GM12878 (cell line): ENCODE measurements at regions not wholly inside any gene's neighbourhood (a gene's known extent, or its start where the extent isn't known, plus 50 kb on each side); places are given as distances from the start of the nearest gene placed in this dataset.

Source experiments
- ATAC-seq: fragments of 200-7000 bp; cut with Tn5 transposase; 3 replicates; pipeline ENCODE4 v1.9.1; 2020; ENCODE audit warnings: mild to moderate bottlenecking, moderate library complexity
- BruUV-seq: library from RNA; stranded (reverse); fragments of 400-500 nt; replicated peaks from 2 replicates; lab custom pipeline; 2021; lab: Mats Ljungman, UMichigan
- CTCF ChIA-PET: fragments of 300-600 bp; sonication (Branson Sonifier 250); formaldehyde crosslinking; extraction: SDS; loops from one replicate; lab custom pipeline; 2021; ENCODE audit warnings: inconsistent platforms; lab: Yijun Ruan, JAX
- POLR2A ChIA-PET: fragments of 350-600 bp; formaldehyde crosslinking; extraction: SDS; loops from one replicate; lab custom pipeline; 2021; ENCODE audit warnings: inconsistent platforms; lab: Charles Lee
- RAD21 ChIA-PET: fragments of 300-600 bp; sonication (Branson Sonifier 250); formaldehyde crosslinking; loops from one replicate; lab custom pipeline; 2023; ENCODE audit warnings: antibody characterized with exemption; ENCODE audit not compliant: unreplicated experiment; lab: Charles Lee
- SMC1A ChIA-PET: fragments of 300-600 bp; sonication (Branson Sonifier 250); formaldehyde crosslinking; loops from one replicate; lab custom pipeline; 2023; ENCODE audit not compliant: unreplicated experiment, uncharacterized antibody; lab: Charles Lee
- DNase-seq: peaks from one replicate; pipeline ENCODE4 v3.0.0-alpha.2; 2011; ENCODE audit warnings: low read depth, low spot score
- FAIRE-seq: peaks from 3 replicates; lab custom pipeline; 2011; peaks lifted over from hg19 to GRCh38; lab: Jason Lieb, UNC
- H2AFZ ChIP-seq: 2 replicates; pipeline ENCODE4 v1.6.0; 2011; ENCODE audit warnings: low read depth, low read length, control low read depth; ENCODE audit not compliant: control insufficient read depth
- H3K27ac ChIP-seq: 2 replicates; pipeline ENCODE4 v1.5.1; 2011; ENCODE audit warnings: control low read depth; ENCODE audit not compliant: control insufficient read depth, insufficient read depth
- H3K27me3 ChIP-seq, 2 experiments: replicated peaks in 1 of 2; 2 replicates each; pipeline versions ENCODE4 v1.6.0 to v1.6.1; 2011; ENCODE audit warnings: low read length in 1 of 2; ENCODE audit not compliant: control insufficient read depth in 2 of 2, insufficient read depth in 2 of 2
- H3K36me3 ChIP-seq, 2 experiments: 2 replicates each; pipeline ENCODE4 v1.5.1; 2011; ENCODE audit warnings: low read length in 1 of 2; ENCODE audit not compliant: control insufficient read depth in 2 of 2, insufficient read depth in 2 of 2
- H3K4me1 ChIP-seq: 2 replicates; pipeline ENCODE4 v1.6.1; 2011; ENCODE audit warnings: mild to moderate bottlenecking, low read length, moderate library complexity, mixed read lengths; ENCODE audit not compliant: control insufficient read depth, insufficient read depth
- H3K4me2 ChIP-seq: 2 replicates; pipeline ENCODE4 v1.6.0; 2011; ENCODE audit warnings: control low read depth; ENCODE audit not compliant: control insufficient read depth, insufficient read depth
- H3K4me3 ChIP-seq: fragments of 200-600 bp; sonication (generic); 2 replicates; pipeline ENCODE4 v1.5.1; 2016
- H3K79me2 ChIP-seq: 2 replicates; pipeline ENCODE4 v1.6.0; 2011; ENCODE audit warnings: low read length; ENCODE audit not compliant: control insufficient read depth, insufficient read depth
- H3K9ac ChIP-seq: 2 replicates; pipeline ENCODE4 v1.8.0; 2011; ENCODE audit warnings: low read length, control low read depth, mixed read lengths; ENCODE audit not compliant: control insufficient read depth, insufficient read depth
- H3K9me3 ChIP-seq: replicated peaks from 3 replicates; pipeline ENCODE4 v1.5.1; 2011; ENCODE audit warnings: mild to moderate bottlenecking, low read length; ENCODE audit not compliant: control insufficient read depth, insufficient read depth
- H4K20me1 ChIP-seq: 2 replicates; pipeline ENCODE4 v1.6.0; 2011; ENCODE audit not compliant: control insufficient read depth, insufficient read depth
- ATF3 ChIP-seq: IDR thresholded peaks from 2 replicates; pipeline ENCODE4 v1.6.1; 2011; ENCODE audit warnings: low read depth, mild to moderate bottlenecking, low read length, moderate library complexity, borderline replicate concordance; ENCODE audit errors: extremely low read depth
- BCL11A ChIP-seq: IDR thresholded peaks from 2 replicates; pipeline ENCODE4 v1.6.1; 2011; ENCODE audit warnings: low read depth, low read length
- GATAD2B ChIP-seq: fragments of 450-650 bp; conservative IDR thresholded peaks from 2 replicates; pipeline ENCODE4 v1.6.1; 2017; ENCODE audit warnings: low read depth, mild to moderate bottlenecking, moderate library complexity
- KAT2A ChIP-seq: conservative IDR thresholded peaks from 2 replicates; pipeline ENCODE4 v1.6.1; 2011; ENCODE audit warnings: low read depth, low read length; ENCODE audit not compliant: control insufficient read depth
- MEF2B ChIP-seq: fragments of 450-650 bp; IDR thresholded peaks from 2 replicates; pipeline ENCODE4 v1.6.1; 2018; ENCODE audit warnings: mild to moderate bottlenecking, moderate library complexity; ENCODE audit not compliant: partially characterized antibody, poor library complexity, severe bottlenecking
- MXI1 ChIP-seq: fragments of 150-350 bp; IDR thresholded peaks from 2 replicates; pipeline ENCODE4 v1.6.1; 2011; ENCODE audit warnings: low read depth, mild to moderate bottlenecking, inconsistent platforms, low read length, improper control_type of control experiment
- POLR2A ChIP-seq: IDR thresholded peaks from 2 replicates; pipeline ENCODE4 v1.6.1; 2011; ENCODE audit warnings: low read depth, mild to moderate bottlenecking, low read length
- RFX5 ChIP-seq: IDR thresholded peaks from 2 replicates; pipeline ENCODE4 v1.6.1; 2011; ENCODE audit warnings: low read depth, low read length, improper control_type of control experiment
- SUZ12 ChIP-seq: fragments of 200-600 bp; sonication (generic); IDR thresholded peaks from one replicate; pipeline ENCODE4 v1.6.1; 2018; ENCODE audit warnings: antibody characterized with exemption, mild to moderate bottlenecking; ENCODE audit not compliant: unreplicated experiment
- TCF3 ChIP-seq: IDR thresholded peaks from 2 replicates; pipeline ENCODE4 v1.6.1; 2012; ENCODE audit warnings: low read depth, mild to moderate bottlenecking, low read length, borderline replicate concordance; ENCODE audit not compliant: insufficient read depth
- WGBS: methylation state at CpG from one replicate; pipeline ENCODE4 v1.1.6; 2016; ENCODE audit warnings: low lambda C conversion rate; ENCODE audit not compliant: insufficient replicate concordance, insufficient coverage; ENCODE audit errors: missing lambda C conversion rate; 5-methylcytosine and 5-hydroxymethylcytosine counted together
- in situ Hi-C: fragments of 300-500 bp; cut with MboI; formaldehyde crosslinking; loops from 9 replicates; pipeline ENCODE4 v1.14.3; 2018; ENCODE audit warnings: mixed read lengths
- intact Hi-C: fragments of 100-400 bp; cut with micrococcal nuclease; formaldehyde crosslinking; loops from one replicate; pipeline ENCODE4 v1.14.2; 2022; ENCODE audit not compliant: unreplicated experiment
- TF ChIP-seq, protein P1 (sequence below): fragments of 150-350 bp; IDR thresholded peaks from 2 replicates; pipeline ENCODE4 v1.6.1; 2016; ENCODE audit warnings: low read depth, low read length

GRCh38 chr9:7665874-7666273 lies 133.7 kb downstream of the DMAC1 start:
- BruUV-seq = no TSS peak
- ATAC-seq (no peak), DNase-seq (no peak), FAIRE-seq (no peak)
- WGBS = 47% methylated on average over 3 of the region's 3 CpGs
- in situ Hi-C loops = no loop called here
- no peak overlapping the region for H3K4me3 ChIP-seq
- H3K27ac ChIP-seq = no peak overlapping the region
- H3K4me1 ChIP-seq = no peaks in the 10 kb centered on the region
- ChIA-PET SMC1A (no interaction called here), CTCF (no interaction called here), POLR2A (no interaction called here), RAD21 (no interaction called here)
- TF ChIP-seq, protein P1, sequence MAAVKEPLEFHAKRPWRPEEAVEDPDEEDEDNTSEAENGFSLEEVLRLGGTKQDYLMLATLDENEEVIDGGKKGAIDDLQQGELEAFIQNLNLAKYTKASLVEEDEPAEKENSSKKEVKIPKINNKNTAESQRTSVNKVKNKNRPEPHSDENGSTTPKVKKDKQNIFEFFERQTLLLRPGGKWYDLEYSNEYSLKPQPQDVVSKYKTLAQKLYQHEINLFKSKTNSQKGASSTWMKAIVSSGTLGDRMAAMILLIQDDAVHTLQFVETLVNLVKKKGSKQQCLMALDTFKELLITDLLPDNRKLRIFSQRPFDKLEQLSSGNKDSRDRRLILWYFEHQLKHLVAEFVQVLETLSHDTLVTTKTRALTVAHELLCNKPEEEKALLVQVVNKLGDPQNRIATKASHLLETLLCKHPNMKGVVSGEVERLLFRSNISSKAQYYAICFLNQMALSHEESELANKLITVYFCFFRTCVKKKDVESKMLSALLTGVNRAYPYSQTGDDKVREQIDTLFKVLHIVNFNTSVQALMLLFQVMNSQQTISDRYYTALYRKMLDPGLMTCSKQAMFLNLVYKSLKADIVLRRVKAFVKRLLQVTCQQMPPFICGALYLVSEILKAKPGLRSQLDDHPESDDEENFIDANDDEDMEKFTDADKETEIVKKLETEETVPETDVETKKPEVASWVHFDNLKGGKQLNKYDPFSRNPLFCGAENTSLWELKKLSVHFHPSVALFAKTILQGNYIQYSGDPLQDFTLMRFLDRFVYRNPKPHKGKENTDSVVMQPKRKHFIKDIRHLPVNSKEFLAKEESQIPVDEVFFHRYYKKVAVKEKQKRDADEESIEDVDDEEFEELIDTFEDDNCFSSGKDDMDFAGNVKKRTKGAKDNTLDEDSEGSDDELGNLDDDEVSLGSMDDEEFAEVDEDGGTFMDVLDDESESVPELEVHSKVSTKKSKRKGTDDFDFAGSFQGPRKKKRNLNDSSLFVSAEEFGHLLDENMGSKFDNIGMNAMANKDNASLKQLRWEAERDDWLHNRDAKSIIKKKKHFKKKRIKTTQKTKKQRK = no peak
- TF ChIP-seq TCF3 = no peak
- no peak overlapping the region for H3K4me2 ChIP-seq
- no peaks in the 10 kb centered on the region for H3K36me3 ChIP-seq
- no peaks in the 10 kb centered on the region for H4K20me1 ChIP-seq
- H3K79me2 ChIP-seq = no peaks in the 10 kb centered on the region
- intact Hi-C loops = no loop called here
- H3K9me3 ChIP-seq = no peaks in the 10 kb centered on the region
- no peak overlapping the region for H2AFZ ChIP-seq
- no peak overlapping the region for H3K9ac ChIP-seq
- no peaks in the 10 kb centered on the region for H3K27me3 ChIP-seq

GRCh38 chr9:7659766-7660165 lies 139.8 kb downstream of the DMAC1 start:
- POLR2A ChIA-PET = no interaction called here
- no peak overlapping the region for H2AFZ ChIP-seq
- BruUV-seq = no TSS peak
- TF ChIP-seq KAT2A = no peak
- TF ChIP-seq RFX5 = no peak
- no peak for TF ChIP-seq SUZ12
- no peak for TF ChIP-seq MXI1
- no peak for TF ChIP-seq MEF2B
- TF ChIP-seq POLR2A = no peak
- no peak for TF ChIP-seq BCL11A
- TF ChIP-seq GATAD2B = no peak
- TF ChIP-seq ATF3 = no peak

More at GRCh38 chr9:7659766-7660165, 139.8 kb downstream of the DMAC1 start:
- Histone ChIP-seq H3K9me3 (no peaks in the 10 kb centered on the region), H4K20me1 (no peaks in the 10 kb centered on the region), H3K4me2 (no peak overlapping the region), H3K9ac (no peak overlapping the region), H3K79me2 (no peaks in the 10 kb centered on the region), H3K27ac (no peak overlapping the region), H3K36me3 (no peaks in the 10 kb centered on the region), H3K4me1 (no peaks in the 10 kb centered on the region), H3K27me3 (no peaks in the 10 kb centered on the region), H3K4me3 (no peak overlapping the region)
- ChIA-PET CTCF (interaction anchor here (0.6 to 2.0 kb wide), 4 partner anchors 16 to 245 kb away, joined by 3 to 6 read pairs (median 4); no protein-coding TSS in a partner anchor), RAD21 (interaction anchor here (0.5 kb wide), 1 partner anchor 670 kb away, joined by 3 read pairs; no protein-coding TSS in a partner anchor), SMC1A (no interaction called here)
- WGBS = 29% methylated on average over 4 of the region's 4 CpGs
- FAIRE-seq = no peak
- in situ Hi-C loops = no loop called here
- ATAC-seq = no peak
- intact Hi-C loops = no loop called here
- no peak for DNase-seq
